ENCODE measurements at regions not wholly inside any gene's neighbourhood (a gene's known extent, or its start where the extent isn't known, plus 50 kb on each side); places are given as distances from the start of the nearest gene placed in this dataset.

- no peaks in the 10 kb centered on the region for H3K4me1 ChIP-seq (ENCODE audit: insufficient read depth, low read length, poor library complexity, severe bottlenecking)
- TF ChIP-seq EZH2phosphoT487 (IDR thresholded peaks at IDR 0.05; ENCODE audit: borderline replicate concordance) (no peak), CTCF (conservative IDR thresholded peaks at IDR 0.05; ENCODE audit: low read length) (no peak)
- H3K4me3 ChIP-seq (ENCODE audit: low read length, poor library complexity, severe bottlenecking) = no peak overlapping the region
- peaks cover 11% of the 10 kb centered on the region; the same call in 1 of the 2 replicates for H3K9me3 ChIP-seq (ENCODE audit: insufficient read depth, low read depth, low read length)
- H3K9me2 ChIP-seq (replicated peaks; ENCODE audit: low read depth, low read length) = no peaks in the 10 kb centered on the region
- H3K36me3 ChIP-seq (ENCODE audit: insufficient read depth, low read length) = no peaks in the 10 kb centered on the region
- no peak overlapping the region for H2AFZ ChIP-seq (ENCODE audit: low read length)
- no peaks in the 10 kb centered on the region for H3K27me3 ChIP-seq (ENCODE audit: insufficient read depth, low read length, poor library complexity, severe bottlenecking)
- H4K20me1 ChIP-seq (ENCODE audit: insufficient read depth, low read length, poor library complexity, severe bottlenecking) = no peaks in the 10 kb centered on the region
- H3K79me2 ChIP-seq (ENCODE audit: insufficient read depth, low read length) = no peaks in the 10 kb centered on the region
- no peak overlapping the region for H3K4me2 ChIP-seq (ENCODE audit: low read depth, low read length, poor library complexity, severe bottlenecking)
- no peak overlapping the region for H3K9ac ChIP-seq (ENCODE audit: low read depth, low read length, poor library complexity, severe bottlenecking)
- no peaks in the 10 kb centered on the region for H3F3A ChIP-seq (ENCODE audit: low read depth)
These were observed 205.2 kb upstream of the KIRREL3 start for GRCh38 chr11:127205688-127206217.

- H3K9me2 ChIP-seq (replicated peaks; ENCODE audit: low read depth, low read length) = no peaks in the 10 kb centered on the region
- no peak overlapping the region for H3K9ac ChIP-seq (ENCODE audit: low read depth, low read length, poor library complexity, severe bottlenecking)
- peaks cover 8% of the 10 kb centered on the region; the same call in 1 of the 2 replicates for H3K9me3 ChIP-seq (ENCODE audit: insufficient read depth, low read depth, low read length)
- H3K4me2 ChIP-seq (ENCODE audit: low read depth, low read length, poor library complexity, severe bottlenecking) = no peak overlapping the region
- no peaks in the 10 kb centered on the region for H4K20me1 ChIP-seq (ENCODE audit: insufficient read depth, low read length, poor library complexity, severe bottlenecking)
- no peak overlapping the region for H3K4me3 ChIP-seq (ENCODE audit: low read length, poor library complexity, severe bottlenecking)
- no peaks in the 10 kb centered on the region for H3K27me3 ChIP-seq (ENCODE audit: insufficient read depth, low read length, poor library complexity, severe bottlenecking)
- H3K4me1 ChIP-seq (ENCODE audit: insufficient read depth, low read length, poor library complexity, severe bottlenecking) = no peaks in the 10 kb centered on the region
- no peaks in the 10 kb centered on the region for H3K36me3 ChIP-seq (ENCODE audit: insufficient read depth, low read length)
- no peaks in the 10 kb centered on the region for H3F3A ChIP-seq (ENCODE audit: low read depth)
- no peak overlapping the region for H2AFZ ChIP-seq (ENCODE audit: low read length)
- TF ChIP-seq CTCF (conservative IDR thresholded peaks at IDR 0.05; ENCODE audit: low read length) (no peak), EZH2phosphoT487 (IDR thresholded peaks at IDR 0.05; ENCODE audit: borderline replicate concordance) (no peak)
- H3K79me2 ChIP-seq (ENCODE audit: insufficient read depth, low read length) = no peaks in the 10 kb centered on the region
These were observed 202.9 kb upstream of the KIRREL3 start for GRCh38 chr11:127203490-127203889.

GRCh38 chr11:127202105-127202504, 201.5 kb upstream of the KIRREL3 start:
- H3K4me1 ChIP-seq (ENCODE audit: insufficient read depth, low read length, poor library complexity, severe bottlenecking) = no peaks in the 10 kb centered on the region
- H2AFZ ChIP-seq (ENCODE audit: low read length) = no peak overlapping the region
- no peak for TF ChIP-seq CTCF (conservative IDR thresholded peaks at IDR 0.05; ENCODE audit: low read length)
- TF ChIP-seq EZH2phosphoT487 (IDR thresholded peaks at IDR 0.05; ENCODE audit: borderline replicate concordance) = no peak
- H3K4me2 ChIP-seq (ENCODE audit: low read depth, low read length, poor library complexity, severe bottlenecking) = no peak overlapping the region
- no peaks in the 10 kb centered on the region for H3K36me3 ChIP-seq (ENCODE audit: insufficient read depth, low read length)
- H3K9ac ChIP-seq (ENCODE audit: low read depth, low read length, poor library complexity, severe bottlenecking) = no peak overlapping the region
- no peaks in the 10 kb centered on the region for H4K20me1 ChIP-seq (ENCODE audit: insufficient read depth, low read length, poor library complexity, severe bottlenecking)
- no peaks in the 10 kb centered on the region for H3F3A ChIP-seq (ENCODE audit: low read depth)
- H3K9me3 ChIP-seq (ENCODE audit: insufficient read depth, low read depth, low read length) = peaks cover under 1% of the 10 kb centered on the region; the same call in 1 of the 2 replicates
- H3K27me3 ChIP-seq (ENCODE audit: insufficient read depth, low read length, poor library complexity, severe bottlenecking) = no peaks in the 10 kb centered on the region
- H3K79me2 ChIP-seq (ENCODE audit: insufficient read depth, low read length) = no peaks in the 10 kb centered on the region
- H3K4me3 ChIP-seq (ENCODE audit: low read length, poor library complexity, severe bottlenecking) = no peak overlapping the region
- no peaks in the 10 kb centered on the region for H3K9me2 ChIP-seq (replicated peaks; ENCODE audit: low read depth, low read length)
